ENCODE measurements at regions not wholly inside any gene's neighbourhood (a gene's known extent, or its start where the extent isn't known, plus 50 kb on each side); places are given as distances from the start of the nearest gene placed in this dataset.
"Not testable (repeated sequence)": the region's sequence is repeated elsewhere in the genome, so short reads cannot be mapped to it uniquely, and the experiment has no call there.

DNA sequence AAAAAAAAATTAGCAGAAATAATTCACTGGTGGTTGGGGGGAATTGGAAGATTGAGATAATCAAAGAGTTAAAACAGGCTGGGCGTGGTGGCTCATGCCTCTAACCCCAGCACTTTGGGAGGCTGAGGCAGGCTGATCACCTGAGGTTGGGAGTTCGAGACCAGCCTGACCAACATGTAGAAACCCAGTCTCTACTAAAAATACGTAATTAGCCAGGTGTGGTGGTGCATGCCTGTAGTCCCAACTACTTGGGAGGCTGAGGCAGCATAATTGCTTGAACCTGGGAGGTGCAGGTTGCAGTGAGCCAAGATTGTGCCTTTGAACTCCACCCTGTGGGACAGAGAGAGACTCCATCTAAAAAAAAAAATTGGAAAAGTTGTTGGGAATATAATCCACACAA, 173.2 kb upstream of the TPTE start:
- H3K27ac Mint-ChIP-seq; H3K4me1 Mint-ChIP-seq; H3K36me3 Mint-ChIP-seq (ENCODE audit: low read depth); CTCF ChIA-PET; H3K27me3 Mint-ChIP-seq; POLR2A ChIA-PET; H3K4me3 Mint-ChIP-seq; DNase-seq: not testable (repeated sequence)
- H3K9me3 Mint-ChIP-seq = peaks cover 65% of the 10 kb centered on the region

- POLR2A ChIA-PET; H3K36me3 Mint-ChIP-seq (ENCODE audit: low read depth); H3K4me1 Mint-ChIP-seq; H3K27me3 Mint-ChIP-seq; CTCF ChIA-PET; H3K4me3 Mint-ChIP-seq; DNase-seq; H3K27ac Mint-ChIP-seq: not testable (repeated sequence)
- H3K9me3 Mint-ChIP-seq = peaks cover 59% of the 10 kb centered on the region
Observed at GRCh38 chr21:10354851-10355578, 166.4 kb upstream of the TPTE start.

DNA sequence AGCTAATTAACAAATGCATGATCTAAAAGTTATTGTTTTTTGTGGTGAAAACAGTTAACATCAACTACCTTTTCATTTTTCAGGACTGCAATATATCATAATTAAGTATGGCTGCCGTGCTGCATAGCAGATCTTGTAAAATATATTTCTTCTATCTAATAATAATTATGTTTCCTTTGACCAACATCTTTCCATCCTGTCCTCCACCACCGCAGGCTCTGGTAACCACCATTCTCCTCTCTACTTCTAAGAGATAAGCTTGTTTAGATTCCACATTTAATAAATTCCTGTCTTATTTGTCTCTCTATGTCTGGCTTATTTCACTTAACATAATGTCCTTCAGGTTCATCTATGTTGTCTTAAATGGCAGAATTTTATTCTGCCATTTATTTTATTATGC, 162.3 kb upstream of the TPTE start:
- H3K27ac Mint-ChIP-seq; H3K36me3 Mint-ChIP-seq (ENCODE audit: low read depth); H3K4me3 Mint-ChIP-seq; POLR2A ChIA-PET; H3K27me3 Mint-ChIP-seq; DNase-seq; H3K4me1 Mint-ChIP-seq; CTCF ChIA-PET: not testable (repeated sequence)
- peaks cover 50% of the 10 kb centered on the region for H3K9me3 Mint-ChIP-seq

DNA sequence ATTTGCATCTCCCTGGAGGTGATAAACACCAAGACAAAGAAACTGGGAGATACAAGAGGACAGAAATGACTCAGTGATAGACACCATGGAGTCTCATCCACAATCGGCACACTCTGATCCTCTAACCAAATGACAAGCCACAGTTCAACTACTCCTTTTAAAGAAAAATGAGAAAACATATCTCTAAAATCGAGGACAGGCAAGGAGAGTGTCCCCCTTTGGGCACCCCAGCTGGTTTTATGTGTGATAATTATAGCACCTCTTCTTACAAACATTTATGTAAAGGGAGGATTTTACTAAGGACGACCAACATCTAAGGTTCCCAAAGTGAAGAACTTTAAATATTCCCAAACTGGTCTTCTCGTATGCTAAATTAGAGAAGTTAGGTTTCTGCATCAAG, 161.5 kb upstream of the TPTE start:
- H3K4me1 Mint-ChIP-seq; H3K36me3 Mint-ChIP-seq (ENCODE audit: low read depth); POLR2A ChIA-PET; H3K27me3 Mint-ChIP-seq; H3K27ac Mint-ChIP-seq; H3K4me3 Mint-ChIP-seq; CTCF ChIA-PET; DNase-seq: not testable (repeated sequence)
- H3K9me3 Mint-ChIP-seq = peaks cover 46% of the 10 kb centered on the region

- H3K27me3 Mint-ChIP-seq; H3K27ac Mint-ChIP-seq; H3K4me1 Mint-ChIP-seq; DNase-seq; CTCF ChIA-PET; POLR2A ChIA-PET; H3K4me3 Mint-ChIP-seq; H3K36me3 Mint-ChIP-seq (ENCODE audit: low read depth): not testable (repeated sequence)
- peaks cover 40% of the 10 kb centered on the region for H3K9me3 Mint-ChIP-seq
Observed at GRCh38 chr21:10361214-10361736, 160.1 kb upstream of the TPTE start.

GRCh38 chr21:10362816-10363215, 158.6 kb upstream of the TPTE start:
- H3K27me3 Mint-ChIP-seq; H3K36me3 Mint-ChIP-seq (ENCODE audit: low read depth); H3K27ac Mint-ChIP-seq; H3K4me3 Mint-ChIP-seq; H3K4me1 Mint-ChIP-seq; DNase-seq; POLR2A ChIA-PET; CTCF ChIA-PET: not testable (repeated sequence)
- peaks cover 32% of the 10 kb centered on the region for H3K9me3 Mint-ChIP-seq

DNA sequence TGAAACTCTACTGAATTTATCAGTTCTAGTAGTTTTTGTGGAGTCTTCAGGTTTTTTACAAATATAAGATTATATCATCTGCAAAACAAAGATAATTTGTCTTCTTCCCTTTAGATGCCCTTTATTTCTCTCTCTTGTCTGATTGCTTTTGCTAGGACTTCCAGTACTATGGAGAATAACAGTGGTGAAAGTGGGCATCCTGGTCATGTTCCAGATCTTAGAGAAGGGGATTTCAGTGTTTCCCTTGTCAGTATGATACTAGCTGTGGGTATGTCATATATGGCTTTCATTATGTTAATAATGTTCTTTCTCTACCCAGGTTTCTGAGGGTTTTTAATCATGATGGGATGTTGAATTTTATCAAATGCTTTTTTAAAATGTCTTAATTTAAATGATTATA, 158.1 kb upstream of the TPTE start:
- H3K4me1 Mint-ChIP-seq; H3K36me3 Mint-ChIP-seq (ENCODE audit: low read depth); POLR2A ChIA-PET; CTCF ChIA-PET; DNase-seq; H3K27me3 Mint-ChIP-seq; H3K4me3 Mint-ChIP-seq; H3K27ac Mint-ChIP-seq: not testable (repeated sequence)
- peaks cover 29% of the 10 kb centered on the region for H3K9me3 Mint-ChIP-seq

DNA sequence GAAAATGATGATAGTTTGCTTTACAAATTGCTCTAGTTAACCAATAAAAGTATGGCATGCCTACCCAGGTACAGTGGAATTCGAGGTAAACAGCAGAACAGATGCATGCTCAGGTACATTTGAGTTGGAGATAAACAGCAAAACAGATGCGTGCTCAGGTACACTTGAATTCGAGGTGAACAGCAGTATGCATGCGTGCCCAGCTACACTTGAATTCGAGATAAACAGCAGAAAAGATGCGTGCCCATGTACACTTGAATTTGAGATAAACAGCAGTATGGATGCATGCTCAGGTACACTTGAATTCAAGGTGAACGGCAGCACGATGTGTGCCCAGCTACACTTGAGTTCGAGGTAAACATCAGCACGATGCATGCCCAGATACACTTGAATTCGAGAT, 155.2 kb upstream of the TPTE start:
- H3K27me3 Mint-ChIP-seq; H3K27ac Mint-ChIP-seq; H3K4me1 Mint-ChIP-seq; H3K36me3 Mint-ChIP-seq (ENCODE audit: low read depth); CTCF ChIA-PET; DNase-seq; H3K4me3 Mint-ChIP-seq; POLR2A ChIA-PET: not testable (repeated sequence)
- H3K9me3 Mint-ChIP-seq = peaks cover 20% of the 10 kb centered on the region

- H3K4me1 Mint-ChIP-seq; H3K4me3 Mint-ChIP-seq; POLR2A ChIA-PET; H3K27me3 Mint-ChIP-seq; DNase-seq; H3K9me3 Mint-ChIP-seq; H3K36me3 Mint-ChIP-seq (ENCODE audit: low read depth); H3K27ac Mint-ChIP-seq; CTCF ChIA-PET: not testable (repeated sequence)
Observed at GRCh38 chr21:10367586-10367985, 153.8 kb upstream of the TPTE start.

DNA sequence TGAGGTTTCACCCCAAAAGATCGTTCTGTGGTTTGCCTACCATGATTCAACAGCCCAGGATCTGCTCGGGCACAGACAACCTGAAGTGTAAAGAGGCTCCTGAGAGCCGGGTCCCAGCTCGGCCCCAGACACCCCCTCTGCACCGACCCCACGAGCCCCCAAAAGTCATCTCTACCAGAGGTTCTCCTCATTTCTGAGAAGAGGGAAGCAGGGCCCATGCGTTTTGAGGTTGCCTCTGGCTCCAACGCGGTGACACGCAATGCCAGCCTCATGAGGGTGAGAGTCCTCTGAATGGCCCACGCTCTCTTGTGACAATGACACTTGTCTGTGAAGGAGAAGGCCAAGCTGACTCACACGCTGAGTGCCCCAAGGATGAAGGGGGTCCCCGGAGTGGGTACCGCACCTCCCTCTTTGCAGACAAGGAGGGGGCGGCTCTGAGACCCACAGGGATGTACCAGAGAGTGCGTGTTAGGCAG, 153.0 kb upstream of the TPTE start:
- POLR2A ChIA-PET; H3K4me3 Mint-ChIP-seq; DNase-seq; CTCF ChIA-PET; H3K27ac Mint-ChIP-seq; H3K9me3 Mint-ChIP-seq; H3K4me1 Mint-ChIP-seq; H3K36me3 Mint-ChIP-seq (ENCODE audit: low read depth); H3K27me3 Mint-ChIP-seq: not testable (repeated sequence)

- H3K27me3 Mint-ChIP-seq; H3K4me3 Mint-ChIP-seq; H3K36me3 Mint-ChIP-seq (ENCODE audit: low read depth); POLR2A ChIA-PET; DNase-seq; H3K9me3 Mint-ChIP-seq; H3K27ac Mint-ChIP-seq; H3K4me1 Mint-ChIP-seq; CTCF ChIA-PET: not testable (repeated sequence)
Observed at GRCh38 chr21:10369289-10369688, 152.1 kb upstream of the TPTE start.

GRCh38 chr21:10377758-10378157, 143.6 kb upstream of the TPTE start:
- H3K27me3 Mint-ChIP-seq; H3K36me3 Mint-ChIP-seq (ENCODE audit: low read depth); DNase-seq; H3K27ac Mint-ChIP-seq; CTCF ChIA-PET; H3K4me3 Mint-ChIP-seq; POLR2A ChIA-PET; H3K4me1 Mint-ChIP-seq: not testable (repeated sequence)
- H3K9me3 Mint-ChIP-seq = peaks cover 25% of the 10 kb centered on the region

DNA sequence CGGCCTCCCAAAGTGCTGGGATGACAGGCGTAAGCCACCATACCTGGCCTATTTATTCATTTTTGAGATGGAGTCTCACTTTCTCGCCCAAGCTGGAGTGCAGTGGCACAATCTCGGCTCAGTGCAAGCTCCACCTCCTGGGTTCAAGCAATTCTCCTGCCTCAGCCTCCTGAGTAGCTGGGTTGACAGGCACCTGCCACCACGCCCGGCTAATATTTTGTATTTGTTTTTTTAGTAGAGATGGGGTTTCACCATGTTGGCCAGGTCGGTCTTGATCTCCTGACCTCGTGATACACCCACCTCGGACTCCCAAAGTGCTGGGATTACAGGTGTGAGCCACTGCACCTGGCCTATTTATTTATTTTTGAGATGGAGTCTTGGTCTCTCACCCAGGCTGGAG, 141.6 kb upstream of the TPTE start:
- H3K27me3 Mint-ChIP-seq; H3K36me3 Mint-ChIP-seq (ENCODE audit: low read depth); CTCF ChIA-PET; H3K27ac Mint-ChIP-seq; DNase-seq; POLR2A ChIA-PET; H3K4me3 Mint-ChIP-seq; H3K4me1 Mint-ChIP-seq: not testable (repeated sequence)
- H3K9me3 Mint-ChIP-seq = peaks cover 23% of the 10 kb centered on the region

DNA sequence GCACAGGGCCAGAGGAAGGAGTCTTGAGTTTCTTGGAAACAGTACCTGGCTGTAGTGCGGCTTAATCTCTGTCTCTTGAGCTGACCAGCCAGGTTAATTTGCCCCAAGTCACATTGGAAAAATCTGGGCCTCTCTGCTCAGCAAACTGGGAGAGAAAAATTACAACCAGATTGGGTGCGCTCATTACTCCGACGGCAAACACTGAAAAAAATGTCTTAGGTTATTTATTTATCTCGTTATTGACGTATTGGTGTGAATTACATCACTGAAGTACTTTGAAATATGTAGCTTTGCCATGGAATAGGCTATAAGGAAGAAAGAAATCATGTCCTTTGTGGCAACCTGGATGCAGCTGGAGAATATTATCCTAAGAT, 139.7 kb upstream of the TPTE start:
- POLR2A ChIA-PET; H3K4me3 Mint-ChIP-seq; H3K27me3 Mint-ChIP-seq; H3K4me1 Mint-ChIP-seq; H3K36me3 Mint-ChIP-seq (ENCODE audit: low read depth); CTCF ChIA-PET; H3K27ac Mint-ChIP-seq; DNase-seq: not testable (repeated sequence)
- H3K9me3 Mint-ChIP-seq = peaks cover 11% of the 10 kb centered on the region

Measured in activated CD4-positive, alpha-beta memory T cell treated with anti-CD3 and anti-CD28 coated beads, Interleukin-2, amount 10 ng/mL, durations not matched to agents 7 days and 5 days (primary cell).